ENCODE measurements at regions not wholly inside any gene's neighbourhood (a gene's known extent, or its start where the extent isn't known, plus 50 kb on each side); places are given as distances from the start of the nearest gene placed in this dataset.

DNA sequence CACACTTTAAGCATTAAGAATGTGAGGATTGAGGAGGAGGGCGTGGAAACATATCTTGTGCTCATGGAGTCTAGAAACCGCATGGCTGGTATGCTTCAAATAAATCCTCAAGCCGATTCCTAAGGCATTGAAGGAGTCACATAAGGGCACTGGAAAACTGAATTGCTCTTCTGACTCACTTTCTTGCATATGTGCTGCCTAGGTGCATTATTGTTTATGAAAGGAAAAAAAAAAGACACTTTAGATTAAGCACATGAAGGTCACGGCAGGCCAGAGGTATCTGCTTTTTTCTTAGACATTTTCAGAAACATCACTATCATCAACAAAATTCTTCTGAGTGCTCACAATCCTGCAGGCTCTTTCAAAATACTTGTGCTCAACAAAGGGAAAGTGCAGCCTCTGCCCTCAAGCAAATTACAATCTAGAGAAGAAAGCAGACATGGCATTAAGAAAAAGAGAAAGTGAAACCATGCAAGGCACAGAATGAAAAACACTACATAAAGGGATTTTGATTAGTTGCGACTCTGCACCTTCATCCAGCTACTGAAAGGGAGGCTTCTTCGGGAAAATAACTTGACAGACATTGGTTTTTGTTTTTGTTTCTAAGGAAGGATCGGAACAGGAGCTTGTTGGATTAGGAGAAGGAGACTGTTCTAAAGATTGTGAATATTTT is 2117.6 kb downstream of the MAT2B start:
- no peak for DNase-seq

DNA sequence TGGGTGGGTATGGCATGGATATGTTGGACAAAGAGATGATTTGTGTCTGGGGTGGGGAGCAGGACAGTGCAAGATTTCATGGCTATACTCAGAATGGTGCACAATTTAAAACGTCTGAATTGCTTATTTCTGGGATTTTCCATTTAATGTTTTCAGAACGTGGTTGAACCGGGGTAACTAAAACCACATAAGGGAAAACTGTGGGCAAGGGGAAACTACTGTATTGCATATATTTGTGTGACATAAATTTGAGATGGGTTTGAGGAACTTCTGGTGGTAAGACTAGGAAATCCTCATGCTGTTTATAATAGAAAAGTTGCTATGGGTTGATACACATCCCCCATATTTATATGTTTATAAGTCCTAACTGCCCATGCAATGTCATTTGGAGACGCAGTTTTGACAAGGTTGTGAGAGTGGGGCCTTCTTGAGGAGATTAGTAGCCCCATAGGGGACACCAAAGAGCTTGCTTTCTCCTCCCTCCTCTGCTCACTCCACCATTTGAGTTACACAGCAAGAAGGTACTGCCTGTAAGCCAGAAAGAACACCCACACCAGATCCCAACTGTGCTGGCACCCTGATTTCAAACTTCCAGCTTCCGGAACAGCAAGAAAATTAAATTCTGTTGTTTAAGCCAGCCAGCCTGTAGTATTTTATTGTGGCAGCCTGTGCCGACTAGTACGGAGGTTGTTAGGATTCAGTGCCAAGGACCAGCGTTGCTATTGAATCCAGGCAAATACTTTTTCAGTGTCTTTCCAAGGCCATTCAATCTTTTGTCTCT is 2118.9 kb downstream of the MAT2B start:
- DNase-seq = no peak

DNA sequence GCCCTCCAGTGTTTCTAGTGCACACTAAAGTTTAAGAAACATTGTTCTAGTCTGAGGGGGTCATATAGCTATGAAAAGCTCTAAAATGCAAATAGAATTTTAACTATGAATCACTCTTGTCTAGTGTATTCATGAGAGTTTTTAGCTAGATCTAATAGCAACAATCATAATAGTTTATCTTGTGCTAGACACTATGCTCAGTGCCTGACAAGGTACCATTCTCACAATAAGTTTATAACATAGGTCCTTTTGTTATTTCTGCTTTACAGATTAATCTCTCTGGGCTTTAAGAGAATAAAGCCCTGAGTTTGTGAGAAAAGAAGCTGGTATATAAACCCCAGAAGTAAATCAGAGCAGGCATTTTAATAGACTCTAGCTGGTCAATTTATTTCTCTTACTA is 2120.7 kb downstream of the MAT2B start:
- no peak for DNase-seq

DNA sequence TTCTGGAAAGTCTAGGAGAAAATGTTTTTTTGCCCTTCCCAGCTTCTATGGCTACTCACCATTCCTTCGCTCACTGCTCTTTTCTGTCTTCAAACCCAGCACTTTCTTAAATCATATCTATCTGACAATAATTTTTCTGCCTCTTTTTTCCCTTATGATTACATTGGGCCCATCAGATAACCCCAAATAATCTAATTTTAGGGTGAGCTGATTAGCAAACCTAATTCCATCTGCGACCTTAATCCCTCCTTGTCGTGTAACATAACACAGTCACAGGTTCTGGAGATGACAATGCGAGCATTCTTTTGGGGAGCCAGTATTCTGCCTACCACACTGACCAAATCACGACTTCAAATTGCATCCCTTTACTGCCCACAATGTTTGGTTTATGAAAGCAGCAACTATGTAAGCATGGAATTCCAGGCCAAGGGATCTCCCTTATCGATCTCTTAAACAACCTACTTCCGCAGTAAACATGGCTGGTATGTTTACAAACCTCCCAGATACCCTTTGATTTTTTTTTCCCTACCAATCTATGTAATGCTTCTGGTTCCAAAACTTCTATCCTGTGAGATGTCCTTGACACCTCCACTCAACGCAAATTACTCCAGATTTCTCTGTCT is 2122.2 kb downstream of the MAT2B start:
- DNase-seq = no peak

DNA sequence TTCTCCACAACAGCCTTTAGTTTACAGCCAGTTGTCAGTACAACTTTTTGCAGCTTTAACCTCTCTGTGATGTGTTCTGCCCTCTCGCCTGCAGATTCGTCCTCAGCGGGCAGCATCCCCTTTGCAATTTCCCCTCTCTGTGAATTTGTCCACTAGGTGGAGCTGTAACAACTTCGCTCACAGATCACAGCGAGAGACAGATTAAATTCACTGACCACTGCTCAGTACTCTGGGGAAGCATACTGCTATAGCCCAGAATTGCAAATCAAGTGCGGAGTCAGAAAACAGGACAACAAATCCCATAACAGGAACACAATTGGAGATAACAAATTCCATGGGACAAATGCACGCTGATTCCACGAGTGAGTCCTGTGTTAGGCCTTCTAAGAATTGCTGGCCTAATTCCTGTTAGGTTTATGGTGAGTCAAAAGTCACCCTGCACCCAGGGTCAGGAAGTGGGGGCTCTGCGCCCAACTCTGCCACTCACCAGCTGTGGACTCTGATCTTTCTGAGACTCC is 2124.9 kb downstream of the MAT2B start:
- DNase-seq = no peak

DNA sequence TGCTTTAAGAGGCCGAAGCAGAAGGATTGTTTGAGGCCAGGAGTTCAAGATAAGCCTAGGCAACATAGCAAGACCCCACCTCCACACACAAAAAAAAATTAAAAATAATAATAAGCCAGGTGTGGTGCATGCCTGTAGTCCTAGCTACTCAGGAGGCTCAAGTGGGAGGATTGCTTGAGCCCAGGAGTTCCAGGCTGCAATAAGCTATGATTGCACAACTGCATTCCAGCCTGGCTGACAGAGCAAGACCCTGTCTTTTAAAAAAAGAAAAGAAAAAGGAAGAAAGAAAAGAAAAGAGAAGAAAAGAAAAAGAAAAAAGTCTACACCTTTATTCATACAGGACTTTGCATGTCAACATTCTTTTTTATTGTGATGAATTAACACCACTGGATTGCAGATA is 2125.8 kb downstream of the MAT2B start:
- no peak for DNase-seq

DNA sequence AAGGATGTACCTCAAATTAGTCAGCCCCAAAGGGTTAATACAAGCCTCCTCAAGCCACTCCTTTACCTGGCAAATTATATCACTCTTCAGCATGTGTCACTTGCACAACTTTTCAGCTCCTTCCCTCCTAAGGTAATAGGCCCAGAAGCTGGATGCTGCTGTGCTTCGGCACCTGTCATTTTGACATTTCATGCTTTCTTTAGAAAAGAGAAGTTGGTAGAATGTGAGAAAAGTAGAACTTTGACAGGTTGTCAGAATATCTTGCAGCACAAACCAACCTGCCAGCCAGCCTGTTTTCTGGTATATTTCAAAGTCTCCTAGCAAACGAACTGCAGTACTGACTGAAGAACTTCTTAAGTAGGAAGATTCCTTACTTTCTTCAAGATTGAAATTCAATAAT is 2136.9 kb downstream of the MAT2B start:
- no peak for DNase-seq

DNA sequence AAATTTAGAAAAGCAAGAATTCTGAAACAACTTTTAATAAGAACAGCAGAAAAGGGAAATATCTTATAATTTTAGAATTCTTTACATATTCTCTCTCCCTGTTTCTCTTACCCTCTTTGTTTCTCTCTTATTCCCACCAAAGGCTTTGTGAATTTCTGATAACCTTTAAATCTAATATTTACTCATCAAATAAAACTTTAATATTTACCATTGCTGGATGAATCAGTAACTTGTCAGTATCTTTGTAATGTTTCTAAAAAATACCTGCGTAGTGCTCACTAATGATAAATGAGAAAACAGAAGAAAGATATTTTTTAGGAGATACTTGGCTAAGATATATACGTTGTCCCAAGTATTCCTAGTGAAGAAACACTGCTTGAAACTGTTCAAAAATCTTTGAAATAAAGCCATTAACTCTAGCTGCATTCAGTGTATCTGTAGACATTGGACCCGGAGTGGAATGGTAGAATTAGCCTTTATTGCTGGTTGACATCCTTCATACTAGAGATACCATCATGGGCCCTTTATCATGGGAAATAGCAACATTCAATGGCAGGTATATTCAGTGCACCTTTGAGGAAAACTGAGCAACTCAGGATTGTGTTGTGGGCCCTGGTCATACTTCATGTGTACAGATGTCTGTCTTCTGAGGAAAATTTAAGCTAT is 2160.4 kb downstream of the MAT2B start:
- DNase-seq = no peak

DNA sequence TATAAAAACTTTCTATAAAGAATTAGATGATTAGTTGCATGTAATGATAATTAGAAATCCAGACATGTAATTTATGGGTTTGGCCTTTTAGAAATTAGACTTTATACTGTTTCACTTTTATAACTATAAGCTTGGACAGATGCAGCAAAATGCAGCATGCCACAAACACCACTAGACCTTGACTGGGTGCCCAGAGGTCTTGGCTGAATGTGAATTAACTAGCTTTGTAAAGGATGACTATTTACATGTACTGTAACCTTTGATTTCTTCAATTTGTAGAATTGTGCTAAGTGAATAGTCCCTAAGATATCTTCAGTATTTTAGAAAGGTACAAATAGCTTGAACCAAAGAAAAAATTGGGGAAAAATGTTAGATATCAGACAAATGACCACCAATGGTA is 2168.1 kb downstream of the MAT2B start:
- no peak for DNase-seq

DNA sequence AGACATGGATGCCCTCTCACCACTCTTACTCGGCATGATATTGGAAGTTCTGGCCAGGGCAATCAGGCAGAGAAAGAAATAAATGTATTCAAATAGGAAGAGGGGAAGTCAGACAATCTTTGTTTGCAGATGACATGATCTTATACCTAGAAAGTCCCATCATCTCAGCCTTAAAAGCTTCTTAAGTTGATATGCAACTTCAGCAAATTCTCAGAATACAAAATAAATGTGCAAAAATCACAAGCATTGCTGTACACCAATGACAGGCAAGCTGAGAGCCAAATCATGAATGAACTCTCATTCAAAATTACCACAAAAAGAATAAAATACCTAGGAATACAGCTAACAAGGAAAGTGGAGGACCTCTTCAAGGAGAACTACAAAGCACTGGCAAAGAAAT is 2190.4 kb downstream of the MAT2B start:
- no peak for DNase-seq

DNA sequence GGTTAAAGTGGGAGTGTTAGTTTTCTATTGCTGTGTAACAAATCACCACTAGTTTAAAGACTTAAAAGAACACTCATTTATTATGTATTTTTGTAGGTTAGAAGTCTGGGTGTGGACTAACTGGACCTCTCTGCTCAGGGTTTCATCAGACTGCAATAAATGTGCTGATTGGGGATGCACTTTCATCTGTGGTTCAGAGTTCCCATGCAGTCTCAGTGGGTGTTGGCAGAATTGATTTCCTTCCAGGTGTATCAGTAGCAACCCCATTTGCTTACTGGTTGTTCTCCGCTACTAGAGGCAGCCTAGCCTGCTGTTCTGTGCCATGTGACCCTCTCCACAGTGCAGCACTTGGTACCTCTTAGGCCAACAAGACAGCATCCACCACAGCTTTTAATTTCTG is 2200.5 kb downstream of the MAT2B start:
- no peak for DNase-seq

DNA sequence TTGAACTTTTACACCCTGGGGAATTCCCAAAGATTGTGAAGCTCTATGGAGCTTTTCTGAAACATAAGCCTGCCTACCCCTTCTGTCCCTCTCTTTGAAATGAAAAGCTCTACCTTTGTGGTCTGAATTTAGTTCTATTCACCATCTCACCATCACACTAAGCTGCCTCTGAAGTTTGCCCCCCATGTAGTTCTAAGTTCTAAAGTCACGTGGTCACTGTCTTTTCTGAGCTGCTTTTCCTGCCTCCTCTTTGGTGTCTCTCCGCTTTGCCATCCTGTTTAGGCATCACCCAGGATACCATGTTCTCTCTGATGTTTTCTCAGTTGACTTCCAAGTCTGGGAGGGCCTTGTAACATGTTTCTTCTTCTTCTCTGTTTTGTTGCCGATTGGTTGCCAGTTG is 2206.6 kb downstream of the MAT2B start:
- no peak for DNase-seq

DNA sequence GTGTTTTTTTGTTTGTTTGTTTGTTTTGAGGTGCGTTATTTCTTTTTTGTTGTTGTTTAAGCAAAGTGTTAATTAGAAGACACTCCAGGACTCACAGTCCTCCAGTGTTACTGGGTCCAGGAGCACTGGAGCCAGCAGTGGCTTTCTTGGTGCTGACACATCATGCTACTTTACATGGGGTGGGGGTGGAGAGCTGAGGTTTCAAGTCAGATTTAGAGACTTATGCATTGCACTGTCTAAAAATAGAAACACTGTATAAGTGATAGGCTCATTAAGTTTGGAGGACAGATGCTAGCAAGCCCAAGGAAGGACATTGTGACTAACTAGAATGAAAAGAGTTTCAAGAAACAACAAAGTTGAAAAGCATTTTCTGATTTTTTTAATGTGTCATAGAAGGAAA is 2209.2 kb downstream of the MAT2B start:
- no peak for DNase-seq

DNA sequence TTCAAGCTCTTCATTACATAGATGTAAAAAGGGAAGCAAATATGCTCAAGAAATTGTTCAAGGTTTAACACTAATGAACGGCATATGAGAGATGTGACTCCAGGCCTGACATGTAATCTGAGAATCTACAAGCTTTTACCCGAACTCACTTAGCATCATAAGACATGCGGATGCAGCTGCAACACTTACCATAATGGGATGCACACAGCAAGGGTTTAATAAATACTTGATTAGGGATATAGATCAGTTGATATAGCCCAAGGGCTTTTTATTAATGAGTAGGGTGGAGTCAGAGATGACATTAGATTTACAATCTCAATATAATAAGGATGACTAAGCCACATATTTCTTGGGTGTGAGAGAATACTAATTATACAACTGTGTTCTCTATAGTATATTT is 2215.5 kb downstream of the MAT2B start:
- no peak for DNase-seq

DNA sequence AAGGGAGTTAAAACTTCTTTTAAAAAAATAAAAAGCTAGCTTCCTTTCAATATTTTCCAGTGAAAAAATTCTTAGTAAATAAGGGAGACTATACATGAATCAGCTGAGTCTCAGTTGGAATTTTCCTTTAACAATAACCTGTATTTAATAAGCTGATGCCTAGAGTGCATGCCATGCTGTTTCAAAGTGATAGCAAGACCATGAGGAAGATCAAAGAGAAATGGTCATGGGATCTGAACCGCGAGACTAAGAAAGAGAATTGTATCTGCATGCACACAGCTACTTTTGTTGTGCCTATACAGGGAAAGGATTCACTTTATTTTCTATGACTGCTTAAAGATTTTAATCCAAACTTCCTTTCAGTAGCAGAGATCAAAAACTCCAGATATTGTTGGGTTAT is 2217.0 kb downstream of the MAT2B start:
- no peak for DNase-seq

DNA sequence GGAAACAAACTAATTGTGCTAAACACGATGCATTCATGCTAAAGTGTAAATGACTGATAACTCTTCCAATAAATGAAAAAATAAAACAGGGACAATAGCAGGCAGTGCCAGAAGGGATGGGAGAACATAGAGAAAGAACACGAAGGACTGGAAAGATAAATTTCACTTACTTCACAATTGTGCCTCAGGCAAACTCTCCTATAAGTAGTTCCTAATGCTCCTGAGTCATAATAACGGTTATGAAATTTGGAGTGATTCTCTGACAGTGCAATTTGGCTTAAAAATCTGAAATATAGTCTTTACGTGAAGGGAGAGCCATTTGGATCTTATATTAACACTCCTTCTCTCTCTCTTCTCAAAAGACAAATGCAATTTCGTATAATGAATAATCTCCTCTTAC is 2218.5 kb downstream of the MAT2B start:
- DNase-seq = no peak

DNA sequence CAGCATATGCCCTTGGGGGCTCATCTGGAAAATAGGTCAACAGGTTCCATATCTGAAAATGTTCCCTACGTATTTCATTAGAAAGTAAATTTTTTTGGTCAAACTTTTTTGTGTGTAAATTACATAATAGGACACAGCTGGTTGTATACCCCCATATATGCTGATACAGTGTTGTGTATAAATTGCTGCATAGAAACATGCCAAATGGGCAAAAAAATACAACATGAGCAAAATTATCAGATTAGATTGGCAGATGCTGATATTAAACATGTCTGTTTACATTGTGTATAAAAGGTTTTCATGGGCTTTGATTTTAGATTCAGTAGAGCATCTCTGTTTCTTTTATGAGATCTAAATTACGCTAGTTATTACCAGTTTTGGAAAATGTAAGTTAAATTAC is 2223.0 kb downstream of the MAT2B start:
- no peak for DNase-seq

DNA sequence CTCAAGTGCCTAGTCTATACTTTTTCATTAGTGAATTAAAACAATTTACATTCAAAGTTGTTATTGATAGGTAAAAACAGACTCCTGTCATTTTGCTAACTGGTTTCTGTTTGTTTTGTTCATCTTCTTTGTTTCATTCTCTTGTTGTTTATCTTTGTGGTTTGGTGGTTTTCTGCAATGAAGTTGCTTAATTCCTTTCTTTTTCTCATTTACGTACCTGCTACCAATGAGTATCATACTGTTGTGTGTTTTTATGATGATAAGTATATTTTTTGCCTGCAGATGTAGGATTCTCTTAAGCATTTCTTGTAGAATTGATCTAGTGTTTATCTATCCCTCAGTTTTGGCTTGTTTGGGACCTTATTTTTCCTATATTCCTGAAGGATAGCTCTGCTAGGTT is 2230.0 kb downstream of the MAT2B start:
- no peak for DNase-seq

DNA sequence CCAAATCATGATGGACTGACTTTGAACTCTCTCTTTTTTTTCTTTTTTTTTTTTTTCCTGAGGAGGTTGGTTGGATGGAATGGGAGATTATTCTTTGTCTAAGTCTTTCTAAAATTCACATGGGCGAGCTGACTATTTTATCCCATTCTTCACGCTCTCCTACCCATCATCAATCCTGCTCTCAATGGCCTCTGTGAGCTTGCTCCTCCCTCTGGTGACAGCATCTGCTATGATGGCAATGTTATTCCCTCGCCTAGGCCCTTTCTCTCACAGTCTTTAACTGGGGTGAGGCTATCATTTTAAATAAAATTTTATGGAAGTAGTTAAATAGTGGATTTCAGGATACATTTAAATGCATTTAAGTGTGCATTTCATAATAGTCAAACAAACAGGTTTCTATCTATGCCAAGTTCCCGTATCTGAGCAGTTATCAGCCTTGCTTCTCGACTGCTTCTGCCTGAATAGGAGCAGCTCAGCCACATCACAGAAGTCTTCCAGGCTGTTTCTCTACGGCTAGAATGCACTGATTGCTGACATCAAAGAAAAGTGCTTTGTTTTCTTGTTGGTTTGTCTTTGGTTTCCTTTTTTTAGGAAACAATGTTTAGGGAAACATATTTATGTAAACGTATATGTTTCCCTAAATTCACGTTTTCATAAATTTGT is 2233.8 kb downstream of the MAT2B start:
- no peak for DNase-seq

DNA sequence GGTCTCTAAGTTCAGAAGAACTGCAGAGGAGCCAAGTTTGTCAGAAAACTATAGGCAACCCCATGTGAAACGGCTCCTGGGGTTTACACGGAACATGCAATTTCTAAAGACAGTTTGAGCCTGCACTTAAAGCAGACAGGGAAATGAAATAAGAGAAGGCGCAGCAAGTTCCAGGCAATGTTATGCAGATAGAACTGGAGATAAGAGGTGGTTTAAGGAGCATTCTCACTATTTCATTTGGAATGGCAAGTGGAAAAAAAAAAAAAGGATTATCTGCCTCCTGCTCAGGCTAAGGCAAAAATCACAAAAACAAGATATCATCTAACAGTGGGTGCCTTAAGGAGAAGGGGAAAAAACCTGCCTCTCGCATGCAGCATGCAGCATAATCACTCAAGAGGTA is 2252.4 kb downstream of the MAT2B start:
- no peak for DNase-seq

DNA sequence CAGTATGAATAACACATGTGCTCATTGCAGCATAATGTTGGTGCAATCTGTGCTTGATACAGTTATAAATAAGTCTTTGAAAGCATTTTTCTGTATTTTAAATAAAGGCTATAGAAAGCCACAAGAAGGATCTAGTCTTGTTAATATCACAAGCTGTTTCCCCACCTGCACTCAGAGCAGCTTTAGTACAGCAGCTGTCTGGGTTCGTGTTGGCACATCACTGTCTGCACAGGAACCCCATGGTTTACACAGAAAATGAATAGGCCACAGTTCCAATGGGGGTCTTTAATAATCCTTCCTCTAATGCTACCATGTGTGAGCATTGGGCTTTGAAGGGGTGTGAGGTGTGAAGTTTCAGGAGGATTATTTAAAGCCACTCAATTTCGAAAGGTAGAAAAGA is 2269.7 kb downstream of the MAT2B start:
- no peak for DNase-seq

DNA sequence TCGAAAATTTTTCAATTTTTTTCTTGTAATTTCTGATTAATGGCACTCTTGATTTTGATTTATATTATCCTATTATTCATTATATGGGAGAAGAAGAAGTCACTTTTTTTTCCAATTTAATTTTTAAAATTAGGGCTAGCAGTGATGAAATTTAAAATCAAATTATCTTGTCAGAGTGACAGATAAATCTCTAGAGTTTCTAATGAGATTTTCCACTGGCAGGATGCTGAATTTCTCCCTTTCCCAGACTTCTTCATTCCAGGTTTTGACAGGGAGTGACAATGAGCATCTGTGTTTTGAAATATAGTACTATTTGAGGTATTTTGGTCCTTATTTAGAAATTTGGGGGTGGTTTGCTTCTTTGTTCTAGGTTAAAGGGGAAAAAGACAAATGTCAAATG is 2274.1 kb downstream of the MAT2B start:
- DNase-seq = no peak

DNA sequence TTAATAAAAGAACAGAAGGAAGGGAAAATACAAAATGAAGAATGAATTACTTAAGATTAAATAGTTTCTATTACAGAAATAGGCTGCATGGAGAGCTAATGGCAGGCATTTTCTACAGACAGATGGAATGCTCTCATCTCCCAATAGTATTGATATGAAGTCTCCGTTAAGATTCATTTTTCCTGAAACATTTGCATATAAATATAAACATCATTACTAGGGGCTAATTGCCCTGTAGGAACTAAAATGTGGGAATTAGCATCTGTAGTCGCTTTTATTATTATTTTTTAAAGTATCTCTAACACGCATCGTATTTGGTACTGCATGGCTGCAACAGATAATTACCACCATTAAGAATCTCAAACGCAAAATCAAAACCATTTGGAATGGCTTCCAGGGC is 2275.5 kb downstream of the MAT2B start:
- no peak for DNase-seq
